ENCODE measurements at regions not wholly inside any gene's neighbourhood (a gene's known extent, or its start where the extent isn't known, plus 50 kb on each side); places are given as distances from the start of the nearest gene placed in this dataset.
"Not testable (repeated sequence)": the region's sequence is repeated elsewhere in the genome, so short reads cannot be mapped to it uniquely, and the experiment has no call there.

- no peak for DNase-seq
Measured at GRCh38 chr13:31522396-31522795, 216.9 kb upstream of the RXFP2 start.

GRCh38 chr13:31528176-31528575 is 211.2 kb upstream of the RXFP2 start:
- no peak for DNase-seq

- no peak for DNase-seq
Measured at GRCh38 chr13:31528758-31529157, 210.6 kb upstream of the RXFP2 start.

- DNase-seq: no peak
Measured at GRCh38 chr13:31530922-31531321, 208.4 kb upstream of the RXFP2 start.

- no peak for DNase-seq
Measured at GRCh38 chr13:31537052-31537451, 202.3 kb upstream of the RXFP2 start.

GRCh38 chr13:31538067-31539042 is 201.0 kb upstream of the RXFP2 start:
- DNase-seq: no peak

GRCh38 chr13:31540281-31540680 is 199.0 kb upstream of the RXFP2 start:
- DNase-seq: no peak

- no peak for DNase-seq
Measured at GRCh38 chr13:31543190-31543589, 196.1 kb upstream of the RXFP2 start.

- DNase-seq: no peak
Measured at GRCh38 chr13:31545616-31546015, 193.7 kb upstream of the RXFP2 start.

GRCh38 chr13:31556376-31556775 is 182.9 kb upstream of the RXFP2 start:
- no peak for DNase-seq

- DNase-seq: not testable (repeated sequence)
Measured at GRCh38 chr13:31584221-31584620, 155.1 kb upstream of the RXFP2 start.

- no peak for DNase-seq
Measured at GRCh38 chr13:31587698-31588266, 151.5 kb upstream of the RXFP2 start.

- no peak for DNase-seq
Measured at GRCh38 chr13:31588316-31588715, 151.0 kb upstream of the RXFP2 start.

GRCh38 chr13:31588893-31589292 is 150.4 kb upstream of the RXFP2 start:
- DNase-seq: no peak

GRCh38 chr13:31591642-31592233 is 147.6 kb upstream of the RXFP2 start:
- no peak for DNase-seq

- DNase-seq: no peak
Measured at GRCh38 chr13:31594056-31594455, 145.3 kb upstream of the RXFP2 start.

- no peak for DNase-seq
Measured at GRCh38 chr13:31595563-31595962, 143.8 kb upstream of the RXFP2 start.

GRCh38 chr13:31598990-31599389 is 140.3 kb upstream of the RXFP2 start:
- DNase-seq: no peak

GRCh38 chr13:31605076-31605860 is 134.1 kb upstream of the RXFP2 start:
- no peak for DNase-seq

GRCh38 chr13:31607531-31607930 is 131.8 kb upstream of the RXFP2 start:
- not testable (repeated sequence) for DNase-seq

- DNase-seq: not testable (repeated sequence)
Measured at GRCh38 chr13:31608780-31609179, 130.5 kb upstream of the RXFP2 start.

- no peak for DNase-seq
Measured at GRCh38 chr13:31610270-31610998, 128.9 kb upstream of the RXFP2 start.

Data from NCI-H774 (cell line).